ENCODE measurements at regions not wholly inside any gene's neighbourhood (a gene's known extent, or its start where the extent isn't known, plus 50 kb on each side); places are given as distances from the start of the nearest gene placed in this dataset.

DNA sequence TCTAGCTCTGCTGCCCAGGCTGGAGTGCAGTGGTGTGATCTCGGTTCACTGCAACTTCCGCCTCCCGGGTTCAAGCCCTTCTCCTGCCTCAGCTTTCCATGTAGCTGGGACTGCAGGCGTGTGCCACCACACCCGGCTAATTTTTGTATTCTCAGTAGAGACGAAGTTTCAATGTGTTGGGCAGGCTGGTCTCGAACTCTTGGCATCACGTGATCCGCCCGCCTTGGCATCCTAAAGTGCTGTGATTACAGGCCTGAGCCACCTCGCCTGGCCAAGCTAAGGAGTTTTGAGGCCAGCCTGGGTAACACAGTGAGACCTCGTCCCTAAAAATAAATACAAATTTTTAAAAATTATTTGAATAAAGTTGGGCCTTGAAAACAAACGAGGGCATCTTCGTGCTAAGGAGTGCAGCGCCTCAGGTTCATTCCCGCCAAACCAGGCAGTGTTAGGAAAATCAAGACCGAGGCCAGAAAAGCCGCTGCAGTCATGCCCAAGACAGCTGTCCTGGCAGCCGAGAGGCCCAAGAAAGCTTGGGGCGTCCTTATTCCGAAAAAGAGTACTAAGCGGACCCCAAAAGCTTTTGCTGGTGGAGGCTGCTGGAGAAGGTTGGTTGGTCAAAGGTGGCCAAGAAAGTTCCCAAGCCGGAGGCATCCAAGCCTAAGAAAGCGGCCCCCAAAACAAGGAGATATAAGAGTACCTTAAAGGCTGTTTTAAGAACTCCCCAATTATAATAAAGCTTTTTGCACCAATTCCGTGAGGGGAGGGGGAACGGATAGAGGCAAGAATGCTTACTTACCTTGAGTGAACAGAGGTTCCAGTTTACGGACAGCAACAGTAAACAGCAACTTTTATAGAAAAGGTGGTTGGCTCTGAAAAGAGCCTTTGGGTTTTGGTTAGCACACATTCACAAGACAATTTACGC is 109.0 kb downstream of the HFE start:
- TF ChIP-seq, protein P1, sequence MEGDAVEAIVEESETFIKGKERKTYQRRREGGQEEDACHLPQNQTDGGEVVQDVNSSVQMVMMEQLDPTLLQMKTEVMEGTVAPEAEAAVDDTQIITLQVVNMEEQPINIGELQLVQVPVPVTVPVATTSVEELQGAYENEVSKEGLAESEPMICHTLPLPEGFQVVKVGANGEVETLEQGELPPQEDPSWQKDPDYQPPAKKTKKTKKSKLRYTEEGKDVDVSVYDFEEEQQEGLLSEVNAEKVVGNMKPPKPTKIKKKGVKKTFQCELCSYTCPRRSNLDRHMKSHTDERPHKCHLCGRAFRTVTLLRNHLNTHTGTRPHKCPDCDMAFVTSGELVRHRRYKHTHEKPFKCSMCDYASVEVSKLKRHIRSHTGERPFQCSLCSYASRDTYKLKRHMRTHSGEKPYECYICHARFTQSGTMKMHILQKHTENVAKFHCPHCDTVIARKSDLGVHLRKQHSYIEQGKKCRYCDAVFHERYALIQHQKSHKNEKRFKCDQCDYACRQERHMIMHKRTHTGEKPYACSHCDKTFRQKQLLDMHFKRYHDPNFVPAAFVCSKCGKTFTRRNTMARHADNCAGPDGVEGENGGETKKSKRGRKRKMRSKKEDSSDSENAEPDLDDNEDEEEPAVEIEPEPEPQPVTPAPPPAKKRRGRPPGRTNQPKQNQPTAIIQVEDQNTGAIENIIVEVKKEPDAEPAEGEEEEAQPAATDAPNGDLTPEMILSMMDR (conservative IDR thresholded peaks at IDR 0.05; ENCODE audit: low read length): no peak
- no peak for TF ChIP-seq EZH2phosphoT487 (IDR thresholded peaks at IDR 0.05; ENCODE audit: borderline replicate concordance, low read depth, low read length)
